SJSA1 (cell line): ENCODE measurements at regions not wholly inside any gene's neighbourhood (a gene's known extent, or its start where the extent isn't known, plus 50 kb on each side); places are given as distances from the start of the nearest gene placed in this dataset.
A peak's percentile ranks its signal among the peaks of the same experiment; 100 is the strongest.

ENCODE experiments used
- DNase-seq, 2 experiments: peaks; one replicate each; pipeline ENCODE4 v3.0.0-alpha.2; 2015 to 2020; ENCODE audit warnings: low spot score in 2 of 2, low read depth in 1 of 2
- H3K27ac ChIP-seq: fragments of 250-450 bp; sonication (Bioruptor Pico); 2 replicates; pipeline ENCODE4 v1.5.1; 2020; ENCODE audit warnings: mild to moderate bottlenecking, moderate library complexity
- H3K27me3 ChIP-seq: fragments of 250-450 bp; sonication (Bioruptor Pico); replicated peaks from 2 replicates; pipeline ENCODE4 v1.5.1; 2020; ENCODE audit warnings: mild to moderate bottlenecking, moderate library complexity
- H3K36me3 ChIP-seq: fragments of 250-450 bp; sonication (Bioruptor Pico); 2 replicates; pipeline ENCODE4 v1.5.1; 2020; ENCODE audit warnings: mild to moderate bottlenecking
- H3K4me1 ChIP-seq: fragments of 250-450 bp; sonication (Bioruptor Pico); replicated peaks from 2 replicates; pipeline ENCODE4 v1.6.1; 2021; ENCODE audit warnings: mild to moderate bottlenecking
- H3K4me3 ChIP-seq: fragments of 250-450 bp; sonication (Bioruptor Pico); 2 replicates; pipeline ENCODE4 v1.5.1; 2020; ENCODE audit warnings: mild to moderate bottlenecking
- H3K9me3 ChIP-seq: fragments of 250-450 bp; sonication (Bioruptor Pico); replicated peaks from 2 replicates; pipeline ENCODE4 v1.5.1; 2020; ENCODE audit warnings: mild to moderate bottlenecking

- no peaks in the 10 kb centered on the region for H3K36me3 ChIP-seq
- H3K27ac ChIP-seq = no peak overlapping the region
- no peak for DNase-seq
- peaks cover 12% of the 10 kb centered on the region for H3K4me1 ChIP-seq
- no peaks in the 10 kb centered on the region for H3K9me3 ChIP-seq
- no peaks in the 10 kb centered on the region for H3K27me3 ChIP-seq
- H3K4me3 ChIP-seq = no peak overlapping the region
Observed at GRCh38 chr2:133653056-133653455, 84.8 kb upstream of the NCKAP5 start.

DNA sequence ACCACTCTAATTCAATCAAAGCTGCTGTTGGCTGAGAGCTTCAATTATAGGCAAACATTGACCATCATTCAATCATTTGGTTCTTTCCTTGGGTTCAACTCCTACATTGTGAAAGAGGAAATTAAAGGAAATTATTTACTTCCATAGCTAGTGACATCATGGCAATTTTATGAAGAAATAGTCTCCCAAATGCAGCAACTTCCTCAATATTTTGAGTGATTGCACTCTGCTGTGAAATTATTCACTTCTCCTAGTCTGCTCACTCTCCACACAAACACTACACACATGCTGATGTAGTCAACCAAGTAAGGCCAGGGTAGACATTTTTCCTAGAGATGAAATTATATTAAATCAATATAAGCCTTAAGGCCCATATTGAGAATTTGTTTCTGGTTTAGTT is 86.7 kb upstream of the NCKAP5 start:
- no peak overlapping the region for H3K27ac ChIP-seq
- H3K36me3 ChIP-seq = no peaks in the 10 kb centered on the region
- no peak overlapping the region for H3K4me3 ChIP-seq
- H3K27me3 ChIP-seq = no peaks in the 10 kb centered on the region
- no peak for DNase-seq
- H3K4me1 ChIP-seq = peaks cover 23% of the 10 kb centered on the region
- no peaks in the 10 kb centered on the region for H3K9me3 ChIP-seq

- no peak overlapping the region for H3K27ac ChIP-seq
- no peak for DNase-seq
- H3K36me3 ChIP-seq = no peaks in the 10 kb centered on the region
- H3K4me3 ChIP-seq = no peak overlapping the region
- no peaks in the 10 kb centered on the region for H3K9me3 ChIP-seq
- H3K4me1 ChIP-seq = peaks cover 23% of the 10 kb centered on the region
- H3K27me3 ChIP-seq = no peaks in the 10 kb centered on the region
Observed at GRCh38 chr2:133655610-133656009, 87.3 kb upstream of the NCKAP5 start.

DNA sequence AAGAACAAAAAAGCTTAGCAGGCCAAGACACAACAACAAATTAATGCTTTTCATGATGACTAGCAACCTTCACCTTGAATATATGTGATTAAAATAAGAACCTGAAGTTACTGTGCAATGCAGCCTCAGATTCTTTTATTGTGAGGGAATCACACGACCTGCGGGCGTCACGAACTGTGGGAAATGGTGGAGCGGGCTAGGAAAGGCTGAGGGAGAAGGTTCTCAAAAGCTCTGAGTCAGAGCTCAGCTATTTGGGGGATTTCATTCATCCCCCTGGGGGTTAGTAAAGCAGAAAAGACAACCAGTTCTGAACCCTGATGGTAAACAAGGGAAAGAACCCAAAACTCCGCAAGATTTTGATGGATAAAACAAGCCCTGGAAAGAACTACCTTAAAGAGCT is 89.3 kb upstream of the NCKAP5 start:
- peak overlapping the region; percentile 98 for H3K27ac ChIP-seq

GRCh38 chr2:133658020-133658903 is 90.0 kb upstream of the NCKAP5 start:
- Histone ChIP-seq H3K4me3 (no peak overlapping the region), H3K36me3 (no peaks in the 10 kb centered on the region), H3K27me3 (no peaks in the 10 kb centered on the region), H3K27ac (peak overlapping the region; percentile 98), H3K4me1 (peaks cover 23% of the 10 kb centered on the region), H3K9me3 (no peaks in the 10 kb centered on the region)
- DNase-seq = peak; percentile 56 to 72

More for the DNA sequence above, 89.3 kb upstream of the NCKAP5 start:
- Histone ChIP-seq H3K4me3 (no peak overlapping the region), H3K27me3 (no peaks in the 10 kb centered on the region), H3K9me3 (no peaks in the 10 kb centered on the region), H3K4me1 (peaks cover 23% of the 10 kb centered on the region), H3K36me3 (no peaks in the 10 kb centered on the region)
- peak; percentile 88 to 91 for DNase-seq

GRCh38 chr2:133660510-133660909 is 92.2 kb upstream of the NCKAP5 start:
- H3K4me1 ChIP-seq = peaks cover 23% of the 10 kb centered on the region
- no peaks in the 10 kb centered on the region for H3K27me3 ChIP-seq
- no peak overlapping the region for H3K4me3 ChIP-seq
- no peaks in the 10 kb centered on the region for H3K36me3 ChIP-seq
- no peaks in the 10 kb centered on the region for H3K9me3 ChIP-seq
- no peak for DNase-seq
- H3K27ac ChIP-seq = no peak overlapping the region

DNA sequence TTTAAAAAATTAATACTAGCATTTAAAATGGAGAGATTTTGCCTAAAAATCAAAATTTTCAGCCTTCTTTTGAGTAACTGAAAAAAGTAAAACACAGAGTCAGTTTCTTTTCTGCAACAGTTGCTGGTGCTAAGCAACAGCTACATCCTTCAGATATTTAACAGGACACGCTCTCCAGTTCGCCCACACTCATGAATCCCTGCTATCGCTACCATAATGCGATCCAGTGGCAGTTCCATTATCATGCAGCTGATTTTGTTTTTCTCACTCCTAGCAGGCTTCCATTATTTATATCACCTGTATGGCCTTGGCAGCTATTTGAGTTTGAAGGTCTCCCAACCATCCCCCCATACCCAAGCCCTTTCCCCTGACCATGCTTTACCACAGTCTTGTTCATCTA is 93.1 kb upstream of the NCKAP5 start:
- no peaks in the 10 kb centered on the region for H3K27me3 ChIP-seq
- H3K27ac ChIP-seq = no peak overlapping the region
- no peak for DNase-seq
- no peaks in the 10 kb centered on the region for H3K9me3 ChIP-seq
- no peak overlapping the region for H3K4me3 ChIP-seq
- H3K36me3 ChIP-seq = no peaks in the 10 kb centered on the region
- H3K4me1 ChIP-seq = peaks cover 23% of the 10 kb centered on the region

DNA sequence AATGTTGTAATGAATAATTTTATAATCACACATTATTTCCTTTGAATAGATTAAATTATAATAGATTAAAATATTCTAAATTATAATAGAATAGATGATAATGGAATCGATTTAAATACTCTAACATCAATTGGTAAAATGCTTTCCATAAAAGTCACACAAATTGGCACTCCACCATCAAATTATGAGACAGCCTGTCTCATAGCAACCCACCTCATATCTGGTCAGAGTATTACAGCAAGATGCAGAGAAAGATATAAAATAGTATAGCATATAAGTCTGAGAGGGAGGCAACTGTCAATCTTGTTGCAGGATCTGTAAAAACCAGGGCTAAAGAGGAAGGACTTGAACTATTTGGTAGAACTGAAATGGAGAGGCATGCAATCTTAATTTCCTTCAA is 98.4 kb upstream of the NCKAP5 start:
- no peak for DNase-seq
- Histone ChIP-seq H3K27ac (no peak overlapping the region), H3K9me3 (0 out of 2 replicates have a peak, but pooled peaks cover 2% of the 10 kb centered on the region), H3K4me3 (no peak overlapping the region), H3K4me1 (peaks cover 9% of the 10 kb centered on the region), H3K36me3 (no peaks in the 10 kb centered on the region), H3K27me3 (no peaks in the 10 kb centered on the region; the same call in 1 of the 2 replicates)

- peak in 1 of 2 experiments; percentile 42 for DNase-seq
- Histone ChIP-seq H3K27me3 (no peaks in the 10 kb centered on the region; the same call in 1 of the 2 replicates), H3K4me1 (peaks cover 9% of the 10 kb centered on the region), H3K36me3 (no peaks in the 10 kb centered on the region), H3K4me3 (no peak overlapping the region), H3K27ac (no peak overlapping the region), H3K9me3 (0 out of 2 replicates have a peak, but pooled peaks cover 2% of the 10 kb centered on the region)
Observed at GRCh38 chr2:133667085-133667484, 98.8 kb upstream of the NCKAP5 start.

DNA sequence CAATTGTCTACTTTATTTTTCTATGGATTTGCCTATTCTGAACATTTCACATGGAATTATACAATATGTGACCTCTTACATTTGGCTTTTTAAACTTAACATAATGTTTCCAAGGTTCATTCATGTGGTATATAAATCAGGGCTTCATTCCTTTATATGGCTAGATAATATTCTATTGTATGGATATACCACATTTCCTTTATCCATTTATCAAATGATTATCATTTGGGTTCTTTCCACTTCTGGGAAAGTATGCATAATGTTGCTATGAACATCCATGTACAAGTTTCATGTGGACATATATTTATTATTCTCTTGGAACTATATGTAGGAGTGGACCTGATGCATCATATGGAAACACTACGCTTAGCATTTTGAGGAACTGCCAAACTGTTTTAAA is 99.7 kb upstream of the NCKAP5 start:
- Histone ChIP-seq H3K27me3 (no peaks in the 10 kb centered on the region; the same call in 1 of the 2 replicates), H3K4me1 (peaks cover 9% of the 10 kb centered on the region), H3K4me3 (no peak overlapping the region), H3K9me3 (0 out of 2 replicates have a peak, but pooled peaks cover 2% of the 10 kb centered on the region), H3K36me3 (no peaks in the 10 kb centered on the region), H3K27ac (no peak overlapping the region)
- no peak for DNase-seq

DNA sequence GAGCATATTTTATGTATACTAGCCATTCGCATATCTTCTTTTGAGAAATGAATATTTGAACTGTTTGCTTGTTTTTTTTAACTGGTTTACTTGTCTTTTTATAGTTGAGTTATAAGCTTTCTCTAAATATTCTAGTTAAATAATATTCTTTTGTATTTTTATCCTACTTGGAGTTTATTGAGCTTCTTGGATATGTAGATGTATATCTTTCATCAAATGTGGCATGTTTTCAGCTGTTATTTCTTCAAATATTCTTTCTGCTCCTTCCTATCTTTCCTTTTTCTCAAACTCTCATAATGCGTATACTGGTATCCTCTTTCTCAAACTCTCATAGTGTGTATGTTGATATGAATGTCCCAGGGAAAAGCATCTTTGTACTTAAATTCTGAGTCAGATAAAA is 100.3 kb upstream of the NCKAP5 start:
- Histone ChIP-seq H3K9me3 (0 out of 2 replicates have a peak, but pooled peaks cover 2% of the 10 kb centered on the region), H3K36me3 (no peaks in the 10 kb centered on the region), H3K27ac (no peak overlapping the region), H3K27me3 (no peaks in the 10 kb centered on the region; the same call in 1 of the 2 replicates), H3K4me3 (no peak overlapping the region), H3K4me1 (peaks cover 9% of the 10 kb centered on the region)
- no peak for DNase-seq

DNA sequence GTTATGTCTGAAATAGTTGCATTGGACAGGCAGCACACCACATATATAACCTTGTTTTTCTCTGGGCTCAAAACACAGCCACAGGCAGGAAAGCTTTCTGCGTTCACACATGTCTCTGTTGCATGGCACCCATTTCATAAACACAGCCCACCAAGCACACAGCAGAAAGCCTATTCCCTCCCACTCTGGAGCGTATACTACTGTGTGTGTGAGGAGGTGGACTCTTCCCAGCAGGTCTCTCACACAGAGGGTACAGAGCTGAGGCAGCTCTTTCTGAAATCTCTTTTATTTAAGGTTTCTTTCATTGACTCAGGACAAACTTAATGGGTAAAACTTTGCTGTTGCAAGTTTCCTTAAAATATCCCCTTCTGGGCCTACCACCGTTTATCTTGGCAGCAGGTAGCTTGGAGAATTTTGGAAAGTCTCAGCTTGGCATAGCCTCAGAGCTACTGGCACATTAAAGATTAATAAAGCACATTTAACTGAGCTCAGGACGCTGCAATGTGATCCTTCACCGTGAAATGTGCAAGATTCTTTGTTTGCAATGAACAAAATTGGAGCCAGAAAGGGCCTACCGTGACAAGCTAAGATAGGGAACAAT is 105.1 kb upstream of the NCKAP5 start:
- Histone ChIP-seq H3K4me1 (peaks cover 19% of the 10 kb centered on the region), H3K27me3 (no peaks in the 10 kb centered on the region; the same call in 1 of the 2 replicates), H3K9me3 (0 out of 2 replicates have a peak, but pooled peaks cover 2% of the 10 kb centered on the region), H3K36me3 (no peaks in the 10 kb centered on the region), H3K27ac (no peak overlapping the region), H3K4me3 (no peak overlapping the region)
- no peak for DNase-seq

DNA sequence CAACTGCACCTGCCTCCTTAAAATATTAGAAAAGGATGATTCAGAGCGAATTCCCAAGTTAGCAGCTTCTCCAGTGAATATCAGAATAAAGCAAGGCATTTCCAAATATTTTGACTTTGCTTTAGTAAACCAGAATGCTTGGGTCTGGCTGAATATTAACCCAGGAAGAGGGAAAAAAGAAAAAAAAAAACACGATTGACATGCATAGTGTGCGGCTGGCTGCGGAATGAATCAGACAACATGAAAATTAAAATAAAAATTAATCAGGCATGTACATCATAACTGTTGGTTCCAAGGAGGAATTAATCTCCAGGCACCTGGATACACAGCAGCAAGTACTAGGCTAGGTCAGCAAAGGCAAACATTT is 105.8 kb upstream of the NCKAP5 start:
- no peak overlapping the region for H3K27ac ChIP-seq
- 0 out of 2 replicates have a peak, but pooled peaks cover 1% of the 10 kb centered on the region for H3K9me3 ChIP-seq
- H3K4me3 ChIP-seq = no peak overlapping the region
- no peaks in the 10 kb centered on the region for H3K36me3 ChIP-seq
- no peaks in the 10 kb centered on the region; the same call in 1 of the 2 replicates for H3K27me3 ChIP-seq
- H3K4me1 ChIP-seq = peaks cover 19% of the 10 kb centered on the region
- DNase-seq = no peak
